Activated T-helper 2 cell treated with anti-CD3 and anti-CD28 coated beads, Interferon-gamma antibody, Interleukin-2, Interleukin-4, amounts not matched to agents 10 μg/mL and 5 μg/mL and 100 μg/mL, durations not matched to agents 14 hours and 24 hours and 36 hours (primary cell): ENCODE measurements at regions not wholly inside any gene's neighbourhood (a gene's known extent, or its start where the extent isn't known, plus 50 kb on each side); places are given as distances from the start of the nearest gene placed in this dataset.

Source experiments
- DNase-seq: peaks from one replicate; pipeline ENCODE4 v3.0.0; 2021; ENCODE audit warnings: low spot score
- H3K27ac Mint-ChIP-seq: one replicate; pipeline ENCODE4 v1.8.0; 2021; ENCODE audit warnings: mixed read lengths
- H3K27me3 Mint-ChIP-seq: one replicate; pipeline ENCODE4 v1.8.0; 2021; ENCODE audit warnings: low read depth, mixed read lengths
- H3K36me3 Mint-ChIP-seq: one replicate; pipeline ENCODE4 v1.8.0; 2021; ENCODE audit warnings: low read depth, mixed read lengths
- H3K4me1 Mint-ChIP-seq: one replicate; pipeline ENCODE4 v1.8.0; 2021; ENCODE audit warnings: low read depth, mixed read lengths
- H3K4me3 Mint-ChIP-seq: one replicate; pipeline ENCODE4 v1.8.0; 2021; ENCODE audit warnings: low read depth, mild to moderate bottlenecking, moderate library complexity, mixed read lengths
- H3K9me3 Mint-ChIP-seq: one replicate; pipeline ENCODE4 v1.8.0; 2021; ENCODE audit warnings: mixed read lengths
- intact Hi-C: fragments of 100-400 bp; cut with micrococcal nuclease; formaldehyde crosslinking; loops from one replicate; pipeline ENCODE4 v1.15.1; 2023

DNA sequence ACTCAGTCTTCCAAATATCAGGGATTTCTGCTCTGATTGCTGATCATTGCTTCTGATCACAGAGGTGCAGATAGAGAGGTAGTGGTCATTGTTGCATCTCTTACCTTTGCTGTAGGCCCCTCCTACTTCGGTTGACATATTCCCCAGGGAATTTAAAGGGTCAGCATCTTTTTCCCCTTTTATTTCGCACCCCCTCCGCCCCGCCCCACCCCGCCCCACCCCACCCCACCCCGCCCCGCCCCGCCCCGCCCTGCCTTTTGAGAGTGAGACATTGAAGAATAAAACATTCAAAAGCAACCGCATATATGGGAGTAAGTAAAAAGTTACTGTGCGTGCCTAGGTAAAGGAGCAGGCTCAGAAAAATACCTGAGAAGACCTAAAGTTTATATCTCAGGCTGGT lies 463.9 kb downstream of the BTG1 start:
- Mint-ChIP-seq H3K36me3 (no peaks in the 10 kb centered on the region), H3K4me1 (peaks cover 7% of the 10 kb centered on the region), H3K4me3 (no peak overlapping the region), H3K27ac (no peak overlapping the region), H3K27me3 (no peaks in the 10 kb centered on the region), H3K9me3 (peaks cover 6% of the 10 kb centered on the region)
- no peak for DNase-seq
- intact Hi-C loops, result loop anchor here (10.0 kb wide), 1 partner anchor 353 kb away; no protein-coding TSS in a partner anchor

DNA sequence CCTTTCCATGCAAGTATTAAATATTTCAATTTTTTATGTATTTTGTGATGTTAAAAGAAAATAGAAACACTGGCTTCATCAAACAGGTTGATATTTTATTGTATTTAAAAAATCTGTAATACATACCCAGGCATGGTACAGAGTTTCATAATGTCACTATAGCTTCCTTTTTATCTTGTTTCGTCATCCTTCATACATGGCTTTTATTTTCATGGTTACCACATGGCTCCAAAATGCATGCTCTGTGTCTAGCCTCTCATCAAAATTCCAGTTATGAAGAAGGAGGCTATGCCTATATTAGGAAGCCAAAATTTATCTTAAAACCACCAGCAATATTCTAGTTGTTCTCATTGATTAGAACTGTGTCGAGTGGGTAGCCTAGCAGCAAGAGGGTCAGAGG lies 464.8 kb downstream of the BTG1 start:
- no peak for DNase-seq
- H3K27ac Mint-ChIP-seq, result no peak overlapping the region
- no peaks in the 10 kb centered on the region for H3K36me3 Mint-ChIP-seq
- no peaks in the 10 kb centered on the region for H3K27me3 Mint-ChIP-seq
- H3K4me3 Mint-ChIP-seq, result no peak overlapping the region
- H3K4me1 Mint-ChIP-seq, result peaks cover 2% of the 10 kb centered on the region
- H3K9me3 Mint-ChIP-seq, result peaks cover 6% of the 10 kb centered on the region
- intact Hi-C loops, result loop anchor here (10.0 kb wide), 1 partner anchor 354 kb away; no protein-coding TSS in a partner anchor

DNA sequence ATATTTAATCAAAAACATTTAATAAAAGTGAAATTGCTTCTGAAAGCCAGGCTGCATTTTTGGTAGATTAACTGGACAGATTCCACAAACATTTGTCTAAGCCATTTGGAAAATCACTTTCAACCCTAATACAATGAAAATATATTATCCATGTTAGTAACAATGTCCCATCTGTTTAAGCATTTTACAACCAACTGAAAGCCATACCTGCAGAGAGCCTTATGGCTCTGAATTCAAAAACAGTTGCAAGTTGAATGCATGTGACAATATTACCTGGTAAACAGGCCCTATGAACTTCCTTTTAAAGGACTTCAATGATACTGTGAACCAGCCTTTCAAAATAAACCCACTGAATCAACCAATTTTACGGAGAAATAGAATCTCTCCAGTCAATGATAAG lies 468.1 kb downstream of the BTG1 start:
- DNase-seq, result no peak
- intact Hi-C loops, result no loop called here
- no peak overlapping the region for H3K4me3 Mint-ChIP-seq
- no peaks in the 10 kb centered on the region for H3K27me3 Mint-ChIP-seq
- H3K4me1 Mint-ChIP-seq, result no peaks in the 10 kb centered on the region
- no peak overlapping the region for H3K27ac Mint-ChIP-seq
- no peaks in the 10 kb centered on the region for H3K36me3 Mint-ChIP-seq
- peaks cover 6% of the 10 kb centered on the region for H3K9me3 Mint-ChIP-seq

DNA sequence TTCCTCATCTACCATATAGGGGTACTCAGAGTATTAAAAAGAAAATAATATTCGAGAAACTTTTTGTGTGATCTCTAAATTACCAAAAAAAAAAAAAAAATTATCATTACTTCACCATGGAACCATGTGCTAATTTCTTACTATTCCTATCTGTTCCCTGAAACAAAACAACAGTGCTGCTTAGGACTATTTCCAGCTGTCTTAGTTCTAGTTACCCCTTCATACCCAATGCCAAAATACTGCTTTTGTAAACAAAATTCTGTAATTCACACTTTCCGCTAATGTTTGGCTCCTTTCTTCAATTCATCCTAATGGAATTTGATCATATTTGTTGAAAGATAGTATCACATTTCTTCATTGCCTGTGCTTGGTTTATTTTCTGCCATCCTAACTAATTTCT lies 470.2 kb downstream of the BTG1 start:
- intact Hi-C loops, result no loop called here
- Mint-ChIP-seq H3K27me3 (no peaks in the 10 kb centered on the region), H3K4me3 (no peak overlapping the region), H3K36me3 (no peaks in the 10 kb centered on the region), H3K4me1 (no peaks in the 10 kb centered on the region), H3K9me3 (peaks cover 6% of the 10 kb centered on the region), H3K27ac (no peak overlapping the region)
- DNase-seq, result no peak

DNA sequence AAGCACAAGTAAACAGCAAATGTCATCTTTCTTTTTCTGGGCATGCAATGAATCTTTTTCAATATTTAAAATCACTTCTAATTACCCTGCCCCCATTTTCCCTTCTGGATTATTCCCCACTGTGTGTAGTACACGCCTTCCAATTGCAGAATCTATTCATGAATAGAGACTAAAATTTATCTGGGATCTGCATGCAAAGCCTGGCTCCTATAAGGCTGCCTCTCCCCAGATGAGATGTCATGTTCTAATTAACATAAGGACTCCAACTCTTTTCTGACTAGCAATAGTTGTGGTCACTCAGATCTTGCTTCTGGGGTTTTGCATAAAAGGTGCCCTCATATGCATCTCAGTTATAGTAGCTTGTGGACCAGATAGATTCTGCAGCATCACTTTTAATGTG lies 473.5 kb downstream of the BTG1 start:
- DNase-seq, result no peak
- Mint-ChIP-seq H3K27me3 (no peaks in the 10 kb centered on the region), H3K36me3 (no peaks in the 10 kb centered on the region), H3K4me3 (no peak overlapping the region), H3K27ac (no peak overlapping the region), H3K4me1 (peaks cover 5% of the 10 kb centered on the region), H3K9me3 (peaks cover 3% of the 10 kb centered on the region)
- intact Hi-C loops, result no loop called here

DNA sequence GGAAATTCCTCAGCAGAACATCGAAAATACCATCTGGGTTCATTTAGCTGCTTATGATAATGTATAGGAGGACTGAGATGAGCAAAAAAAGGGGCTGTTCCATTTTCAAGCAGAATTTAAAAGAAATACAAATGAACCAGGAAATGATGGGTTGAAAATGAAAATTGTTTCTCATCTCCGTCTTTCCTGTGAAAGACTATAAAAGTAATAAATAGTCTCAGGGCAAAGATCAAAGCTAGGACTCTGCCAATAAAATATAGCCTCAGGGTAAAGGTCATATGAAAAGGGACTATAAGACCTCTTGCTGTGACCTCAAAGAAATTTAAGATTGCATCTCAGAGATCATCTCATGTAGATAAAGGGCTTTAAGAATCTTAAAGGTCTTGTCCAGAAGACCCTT lies 478.0 kb downstream of the BTG1 start:
- peaks cover 3% of the 10 kb centered on the region for H3K9me3 Mint-ChIP-seq
- H3K27ac Mint-ChIP-seq, result no peak overlapping the region
- no peak overlapping the region for H3K4me3 Mint-ChIP-seq
- no peaks in the 10 kb centered on the region for H3K27me3 Mint-ChIP-seq
- intact Hi-C loops, result no loop called here
- H3K4me1 Mint-ChIP-seq, result peaks cover 7% of the 10 kb centered on the region
- H3K36me3 Mint-ChIP-seq, result no peaks in the 10 kb centered on the region
- no peak for DNase-seq

DNA sequence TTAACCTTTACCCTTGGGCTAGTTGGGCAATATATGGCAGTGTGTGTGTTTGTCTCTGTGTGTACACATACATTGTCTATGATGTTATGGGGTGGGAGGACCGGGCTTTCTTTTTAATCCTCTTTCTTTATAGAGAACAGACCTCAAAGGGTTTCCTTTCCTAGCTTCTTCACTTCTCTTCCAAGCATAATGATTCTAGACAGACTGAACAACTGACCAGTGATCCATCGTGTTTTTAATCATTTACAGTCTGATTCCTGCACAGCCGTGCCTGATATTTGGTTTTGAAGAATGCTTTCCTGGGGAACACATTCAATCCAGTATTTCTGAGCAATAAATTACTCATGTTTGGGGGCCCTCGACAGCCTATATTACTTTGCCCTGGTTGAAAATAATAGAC lies 481.1 kb upstream of the DCN start:
- no peak overlapping the region for H3K27ac Mint-ChIP-seq
- peaks cover 7% of the 10 kb centered on the region for H3K4me1 Mint-ChIP-seq
- DNase-seq, result no peak
- no peak overlapping the region for H3K4me3 Mint-ChIP-seq
- peaks cover 1% of the 10 kb centered on the region for H3K9me3 Mint-ChIP-seq
- no peaks in the 10 kb centered on the region for H3K27me3 Mint-ChIP-seq
- no peaks in the 10 kb centered on the region for H3K36me3 Mint-ChIP-seq
- intact Hi-C loops, result no loop called here

DNA sequence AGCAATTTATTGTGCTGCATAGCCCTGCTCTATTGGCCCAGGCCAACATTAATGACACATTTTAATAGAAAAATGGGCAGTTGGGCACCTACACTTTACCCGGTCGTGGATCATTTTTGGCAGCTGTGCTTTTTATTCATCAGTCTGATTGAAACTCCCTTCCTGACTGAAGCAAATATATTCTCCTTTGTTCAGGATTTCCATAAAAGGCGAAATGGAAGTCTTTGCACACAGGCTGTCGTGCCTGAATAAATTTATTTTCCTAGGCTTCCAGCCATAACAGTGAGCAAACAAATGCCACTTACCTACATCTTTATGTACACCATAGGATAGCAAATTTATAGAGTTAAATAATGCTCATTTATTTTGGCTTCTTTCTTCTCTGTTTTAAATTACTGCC lies 480.7 kb upstream of the DCN start:
- Mint-ChIP-seq H3K36me3 (no peaks in the 10 kb centered on the region), H3K4me3 (no peak overlapping the region), H3K9me3 (no peaks in the 10 kb centered on the region), H3K27me3 (no peaks in the 10 kb centered on the region), H3K4me1 (peaks cover 7% of the 10 kb centered on the region), H3K27ac (no peak overlapping the region)
- DNase-seq, result no peak
- intact Hi-C loops, result no loop called here

DNA sequence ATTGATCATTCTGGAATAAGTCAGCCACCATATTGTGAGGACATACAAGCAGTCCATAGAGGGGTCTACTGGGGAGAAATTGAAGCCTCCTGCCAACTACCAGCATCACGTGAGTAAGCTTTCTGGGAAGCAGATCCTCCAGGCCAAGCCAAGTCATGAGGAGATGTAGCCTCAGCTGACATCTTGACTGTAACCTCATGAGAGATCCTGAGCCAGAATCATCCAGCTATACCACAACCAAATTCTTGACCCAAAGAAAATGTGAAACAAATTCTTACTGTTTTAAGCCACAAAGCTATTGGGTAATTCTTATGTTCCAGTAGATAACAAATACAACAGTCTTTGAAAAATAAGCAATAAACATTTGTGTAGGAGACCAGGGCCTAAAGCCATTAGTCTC lies 479.4 kb upstream of the DCN start:
- intact Hi-C loops, result no loop called here
- no peaks in the 10 kb centered on the region for H3K9me3 Mint-ChIP-seq
- no peak overlapping the region for H3K27ac Mint-ChIP-seq
- no peaks in the 10 kb centered on the region for H3K36me3 Mint-ChIP-seq
- no peaks in the 10 kb centered on the region for H3K27me3 Mint-ChIP-seq
- peaks cover 5% of the 10 kb centered on the region for H3K4me1 Mint-ChIP-seq
- no peak overlapping the region for H3K4me3 Mint-ChIP-seq
- DNase-seq, result no peak

DNA sequence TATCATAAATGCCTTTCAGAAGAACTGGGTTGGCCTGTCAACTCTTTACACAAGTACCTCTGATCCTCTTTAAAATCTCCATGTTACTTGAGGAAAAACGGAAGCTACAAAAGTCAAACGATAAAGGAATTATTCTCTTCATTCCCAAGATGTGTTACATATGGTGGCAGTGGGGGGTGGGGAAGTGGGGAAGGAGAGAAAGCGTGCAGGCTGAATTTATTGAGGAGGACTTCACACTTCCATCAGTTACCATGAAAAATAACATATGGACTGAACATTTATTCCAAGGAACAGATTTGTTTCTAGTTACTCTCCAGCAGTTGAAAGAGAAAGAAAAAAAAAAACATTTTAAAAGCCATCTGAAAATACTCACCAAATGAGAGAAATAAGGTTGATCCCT lies 474.4 kb upstream of the DCN start:
- intact Hi-C loops, result no loop called here
- H3K36me3 Mint-ChIP-seq, result no peaks in the 10 kb centered on the region
- no peak for DNase-seq
- no peak overlapping the region for H3K27ac Mint-ChIP-seq
- H3K9me3 Mint-ChIP-seq, result no peaks in the 10 kb centered on the region
- H3K4me1 Mint-ChIP-seq, result peaks cover 3% of the 10 kb centered on the region
- H3K4me3 Mint-ChIP-seq, result no peak overlapping the region
- no peaks in the 10 kb centered on the region for H3K27me3 Mint-ChIP-seq

DNA sequence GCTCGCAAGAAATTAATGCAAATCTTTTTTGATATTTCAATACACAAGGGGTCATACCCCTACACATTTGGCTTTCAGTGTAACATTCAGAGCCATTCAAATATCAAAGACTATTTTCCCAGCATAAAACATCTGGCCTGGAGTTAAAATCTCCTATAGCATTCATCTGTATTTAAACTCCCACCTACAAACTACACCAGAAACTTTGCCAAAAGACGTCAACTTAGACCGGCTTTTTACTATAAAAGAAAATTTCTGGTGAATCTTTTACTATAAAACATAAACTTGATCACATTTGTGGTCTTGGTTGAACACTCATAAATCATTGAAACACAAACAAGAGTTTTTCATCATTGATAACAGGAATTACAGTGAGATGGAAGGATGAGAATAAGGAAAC lies 473.3 kb upstream of the DCN start:
- intact Hi-C loops, result no loop called here

DNA sequence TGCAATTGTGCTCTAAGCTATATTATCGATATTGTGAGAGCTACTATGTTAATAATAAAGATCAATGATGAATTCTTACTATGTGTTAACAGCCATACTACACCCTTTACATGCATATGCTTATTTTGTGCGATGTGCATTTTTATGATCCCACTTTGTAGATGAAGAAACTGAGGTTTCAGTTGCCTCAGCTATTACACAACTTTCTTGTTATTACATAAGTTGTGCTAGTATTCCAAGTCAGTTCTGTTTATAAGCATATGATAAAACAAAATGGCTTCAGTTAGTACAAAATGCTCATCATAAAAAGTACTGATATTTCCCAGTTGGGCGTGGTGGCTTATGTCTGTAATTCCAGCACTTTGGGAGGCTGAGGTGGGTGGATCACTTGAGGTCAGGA lies 471.5 kb upstream of the DCN start:
- DNase-seq, result no peak
- intact Hi-C loops, result no loop called here
- Mint-ChIP-seq H3K36me3 (no peaks in the 10 kb centered on the region), H3K27ac (no peak overlapping the region), H3K4me1 (peaks cover 3% of the 10 kb centered on the region), H3K9me3 (no peaks in the 10 kb centered on the region), H3K27me3 (no peaks in the 10 kb centered on the region), H3K4me3 (no peak overlapping the region)

More for the DNA sequence above, 473.3 kb upstream of the DCN start:
- Mint-ChIP-seq H3K36me3 (no peaks in the 10 kb centered on the region), H3K27ac (no peak overlapping the region), H3K4me1 (peaks cover 3% of the 10 kb centered on the region), H3K9me3 (no peaks in the 10 kb centered on the region), H3K4me3 (no peak overlapping the region), H3K27me3 (no peaks in the 10 kb centered on the region)
- no peak for DNase-seq

DNA sequence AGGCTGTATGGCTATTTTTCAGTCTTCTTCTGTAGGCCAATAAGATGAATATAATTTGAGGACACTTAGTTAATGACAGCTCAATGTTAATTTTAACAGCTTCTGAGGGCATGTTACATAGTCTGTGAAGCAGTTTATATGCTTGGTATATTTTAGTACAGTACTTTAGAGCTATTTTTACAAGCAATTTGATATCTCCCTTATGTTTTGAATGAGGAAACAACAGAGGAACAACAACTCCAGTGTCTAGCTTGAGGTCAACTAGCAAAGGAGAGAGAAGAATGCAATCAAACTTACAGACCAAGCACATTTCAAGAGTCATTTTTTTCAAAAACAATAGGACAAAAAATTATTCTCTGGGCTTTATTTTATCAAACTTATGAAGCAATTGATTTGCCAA lies 469.1 kb upstream of the DCN start:
- Mint-ChIP-seq H3K9me3 (no peaks in the 10 kb centered on the region), H3K27ac (no peak overlapping the region), H3K36me3 (no peaks in the 10 kb centered on the region), H3K4me1 (no peaks in the 10 kb centered on the region), H3K27me3 (peaks cover 2% of the 10 kb centered on the region), H3K4me3 (no peak overlapping the region)
- DNase-seq, result no peak
- intact Hi-C loops, result no loop called here

DNA sequence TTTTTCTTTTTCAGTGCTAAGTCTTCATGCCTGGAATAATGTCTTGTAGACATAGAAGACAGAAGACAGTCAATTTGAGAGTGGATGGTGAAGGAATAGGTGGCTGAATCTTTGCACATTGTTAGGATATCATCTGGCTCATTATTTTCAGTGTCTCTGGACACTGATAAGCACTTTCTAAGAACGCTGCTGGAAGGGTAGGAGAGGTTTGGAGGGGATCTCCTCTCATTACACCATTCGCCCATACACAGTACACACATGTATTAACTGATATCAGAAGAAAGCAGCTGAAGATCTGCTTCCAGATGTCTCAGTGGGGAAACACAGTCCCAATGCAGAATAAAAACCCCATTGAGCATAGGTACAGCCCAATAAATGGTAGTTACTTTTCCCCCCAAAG lies 461.1 kb upstream of the DCN start:
- Mint-ChIP-seq H3K27ac (no peak overlapping the region), H3K27me3 (peaks cover 2% of the 10 kb centered on the region), H3K4me3 (no peak overlapping the region), H3K36me3 (no peaks in the 10 kb centered on the region), H3K9me3 (no peaks in the 10 kb centered on the region), H3K4me1 (no peaks in the 10 kb centered on the region)
- no peak for DNase-seq
- intact Hi-C loops, result no loop called here
